RWPE2 (cell line): ENCODE measurements at regions not wholly inside any gene's neighbourhood (a gene's known extent, or its start where the extent isn't known, plus 50 kb on each side); places are given as distances from the start of the nearest gene placed in this dataset.

Experiments used
- ATAC-seq: fragments of 200-7000 bp; cut with Tn5 transposase; 3 replicates; pipeline ENCODE4 v1.9.1; 2021; ENCODE audit warnings: low read depth
- DNase-seq: peaks from one replicate; pipeline ENCODE4 v3.0.0-alpha.2; 2020; ENCODE audit warnings: low spot score
- H3K27ac ChIP-seq: fragments of 450-650 bp; 2 replicates; pipeline ENCODE4 v1.5.1; 2017; ENCODE audit warnings: mild to moderate bottlenecking; ENCODE audit not compliant: poor library complexity, severe bottlenecking
- H3K27me3 ChIP-seq: fragments of 250-450 bp; sonication (Bioruptor Pico); 2 replicates; pipeline ENCODE4 v1.5.1; 2021; ENCODE audit warnings: mild to moderate bottlenecking, moderate library complexity; ENCODE audit not compliant: insufficient read depth, poor library complexity, severe bottlenecking
- H3K36me3 ChIP-seq: fragments of 250-450 bp; sonication (Bioruptor Pico); 2 replicates; pipeline ENCODE4 v1.5.1; 2020; ENCODE audit warnings: low read depth, mild to moderate bottlenecking, moderate library complexity
- H3K4me1 ChIP-seq: fragments of 250-450 bp; sonication (Bioruptor Pico); 2 replicates; pipeline ENCODE4 v1.5.1; 2021; ENCODE audit warnings: mild to moderate bottlenecking, moderate library complexity; ENCODE audit not compliant: insufficient read depth, poor library complexity, severe bottlenecking
- H3K4me3 ChIP-seq: fragments of 250-450 bp; sonication (Bioruptor Pico); 2 replicates; pipeline ENCODE4 v1.5.1; 2021; ENCODE audit warnings: mild to moderate bottlenecking, moderate library complexity; ENCODE audit not compliant: severe bottlenecking
- H3K9me3 ChIP-seq: fragments of 250-450 bp; sonication (Bioruptor Pico); 2 replicates; pipeline ENCODE4 v1.5.1; 2021; ENCODE audit warnings: mild to moderate bottlenecking, moderate library complexity; ENCODE audit not compliant: severe bottlenecking
- CTCF ChIP-seq: fragments of 450-650 bp; IDR thresholded peaks from one replicate; pipeline ENCODE4 v1.5.1; 2017; ENCODE audit warnings: mild to moderate bottlenecking, moderate library complexity; ENCODE audit not compliant: poor library complexity, severe bottlenecking

- Histone ChIP-seq H3K9me3 (peaks cover 5% of the 10 kb centered on the region), H3K27ac (no peak overlapping the region), H3K36me3 (no peaks in the 10 kb centered on the region), H3K4me3 (no peak overlapping the region), H3K27me3 (no peaks in the 10 kb centered on the region), H3K4me1 (no peaks in the 10 kb centered on the region)
- no peak for ATAC-seq
- no peak for DNase-seq
- no peak for TF ChIP-seq CTCF
Measured at GRCh38 chr16:13359835-13360234, 458.4 kb downstream of the SHISA9 start.

- H3K9me3 ChIP-seq: no peaks in the 10 kb centered on the region
- H3K36me3 ChIP-seq: no peaks in the 10 kb centered on the region
- DNase-seq (no peak), ATAC-seq (no peak)
- TF ChIP-seq CTCF: no peak
- no peaks in the 10 kb centered on the region for H3K4me1 ChIP-seq
- no peak overlapping the region for H3K27ac ChIP-seq
- H3K27me3 ChIP-seq: no peaks in the 10 kb centered on the region
- no peak overlapping the region for H3K4me3 ChIP-seq
Measured at GRCh38 chr16:13372421-13372820, 471.0 kb downstream of the SHISA9 start.

GRCh38 chr16:13376174-13376573 is 474.8 kb downstream of the SHISA9 start:
- no peaks in the 10 kb centered on the region for H3K36me3 ChIP-seq
- no peaks in the 10 kb centered on the region for H3K9me3 ChIP-seq
- no peak overlapping the region for H3K4me3 ChIP-seq
- H3K27ac ChIP-seq: peak overlapping the region; percentile 35
- H3K27me3 ChIP-seq: no peaks in the 10 kb centered on the region
- TF ChIP-seq CTCF: no peak
- H3K4me1 ChIP-seq: peaks cover 8% of the 10 kb centered on the region
- DNase-seq: no peak
- ATAC-seq: peak; percentile 66

- Histone ChIP-seq H3K4me3 (no peak overlapping the region), H3K27me3 (no peaks in the 10 kb centered on the region), H3K4me1 (peaks cover 8% of the 10 kb centered on the region), H3K9me3 (no peaks in the 10 kb centered on the region), H3K27ac (peak overlapping the region; percentile 35), H3K36me3 (no peaks in the 10 kb centered on the region)
- ATAC-seq (peak; percentile 59; the same call in 2 of the 3 replicates), DNase-seq (no peak)
- TF ChIP-seq CTCF: no peak
Measured at GRCh38 chr16:13377143-13377542, 475.7 kb downstream of the SHISA9 start.

- peak; percentile 24 for TF ChIP-seq CTCF
- peak overlapping the region; percentile 25 for H3K27ac ChIP-seq
- peaks cover 8% of the 10 kb centered on the region for H3K4me1 ChIP-seq
- ATAC-seq (peak; percentile 76), DNase-seq (no peak)
- no peaks in the 10 kb centered on the region for H3K36me3 ChIP-seq
- H3K4me3 ChIP-seq: no peak overlapping the region
- H3K27me3 ChIP-seq: no peaks in the 10 kb centered on the region
- H3K9me3 ChIP-seq: no peaks in the 10 kb centered on the region
Measured at GRCh38 chr16:13378151-13378550, 476.8 kb downstream of the SHISA9 start.
